B cell (primary cell): ENCODE measurements at regions not wholly inside any gene's neighbourhood (a gene's known extent, or its start where the extent isn't known, plus 50 kb on each side); places are given as distances from the start of the nearest gene placed in this dataset.

Source experiments
- ATAC-seq: fragments of 200-7000 bp; cut with Tn5 transposase; one replicate; pipeline ENCODE4 v1.10.0; 2021; ENCODE audit warnings: low read depth, mild to moderate bottlenecking, moderate number of reproducible peaks, moderate library complexity
- CTCF ChIA-PET: fragments of 350-600 bp; sonication (Branson Sonifier 250); formaldehyde crosslinking; loops from one replicate; lab custom pipeline; 2021; ENCODE audit warnings: antibody characterized with exemption, inconsistent platforms; lab: Charles Lee
- POLR2A ChIA-PET: fragments of 350-600 bp; sonication (Branson Sonifier 250); formaldehyde crosslinking; loops from one replicate; lab custom pipeline; 2021; ENCODE audit warnings: antibody characterized with exemption; lab: Charles Lee
- DNase-seq: peaks from one replicate; pipeline ENCODE4 v3.0.0; 2013
- H2AFZ ChIP-seq: 2 replicates; pipeline ENCODE4 v1.6.1; 2012; ENCODE audit warnings: mild to moderate bottlenecking, low read depth, low read length; ENCODE audit not compliant: insufficient read depth, poor library complexity, severe bottlenecking
- H3K27ac ChIP-seq, 2 donors: 1 replicate in 1 of 2; 2 replicates in 1 of 2; pipeline ENCODE4 v1.5.1; 2012 to 2013; ENCODE audit warnings: low read length in 2 of 2, mild to moderate bottlenecking in 2 of 2, moderate library complexity in 1 of 2
- H3K27me3 ChIP-seq, 4 experiments: fragments of 200-600 bp in 1 of 4; sonication (generic) in 1 of 4; replicated peaks in 1 of 4; 1 replicate in 2 of 4; 2 replicates in 2 of 4; pipeline versions ENCODE4 v1.6.1 to v1.7.0; 2013 to 2016; ENCODE audit warnings: low read length in 3 of 4, mild to moderate bottlenecking in 2 of 4, mixed read lengths in 1 of 4, moderate library complexity in 1 of 4; ENCODE audit not compliant: insufficient read depth in 4 of 4, control insufficient read depth in 3 of 4; ENCODE audit errors: control extremely low read depth in 1 of 4
- H3K36me3 ChIP-seq, 2 experiments: replicated peaks in 1 of 2; 1 replicate in 1 of 2; 2 replicates in 1 of 2; pipeline versions ENCODE4 v1.6.1 to v1.7.1; 2013; ENCODE audit warnings: low read length in 1 of 2; ENCODE audit not compliant: insufficient read depth in 2 of 2, control insufficient read depth in 1 of 2; ENCODE audit errors: control extremely low read depth in 1 of 2, extremely low read depth in 1 of 2
- H3K4me1 ChIP-seq, 2 donors: fragments of 200-600 bp in 1 of 2; sonication (generic) in 1 of 2; 1 replicate in 1 of 2; 2 replicates in 1 of 2; pipeline versions ENCODE4 v1.5.1 to v1.6.1; 2013 to 2017; ENCODE audit warnings: low read length in 2 of 2; ENCODE audit not compliant: control insufficient read depth in 2 of 2, insufficient read depth in 2 of 2
- H3K4me2 ChIP-seq: replicated peaks from 2 replicates; pipeline ENCODE3; 2012; ENCODE audit warnings: mild to moderate bottlenecking, low read depth, low read length; ENCODE audit not compliant: poor library complexity, severe bottlenecking
- H3K4me3 ChIP-seq, 5 experiments: fragments of 200-600 bp in 1 of 5; sonication (generic) in 1 of 5; 1 replicate in 3 of 5; 2 replicates in 2 of 5; pipeline versions ENCODE4 v1.5.1 to v1.7.0; 2011 to 2016; ENCODE audit warnings: low read length in 4 of 5, mild to moderate bottlenecking in 4 of 5, low read depth in 2 of 5, control low read depth in 1 of 5, moderate library complexity in 1 of 5; ENCODE audit not compliant: insufficient read depth in 1 of 5; ENCODE audit errors: control extremely low read depth in 1 of 5, extremely low read depth in 1 of 5
- H3K79me2 ChIP-seq: fragments of 200-600 bp; sonication (generic); one replicate; pipeline ENCODE4 v1.6.0; 2016; ENCODE audit warnings: low read length; ENCODE audit not compliant: control insufficient read depth, insufficient read depth
- H3K9ac ChIP-seq: fragments of 200-600 bp; sonication (generic); 2 replicates; pipeline ENCODE4 v1.6.1; 2017; ENCODE audit warnings: mild to moderate bottlenecking, low read length, moderate library complexity
- H3K9me3 ChIP-seq, 3 donors: one replicate each; pipeline versions ENCODE4 v1.6.1 to v1.7.1; 2013; ENCODE audit warnings: low read length in 2 of 3; ENCODE audit not compliant: control insufficient read depth in 2 of 3, insufficient read depth in 1 of 3; ENCODE audit errors: control extremely low read depth in 1 of 3
- H4K20me1 ChIP-seq: 2 replicates; pipeline ENCODE4 v1.6.0; 2012; ENCODE audit warnings: mild to moderate bottlenecking, low read length; ENCODE audit not compliant: insufficient read depth, control insufficient read depth, poor library complexity, severe bottlenecking
- H3K27ac Mint-ChIP-seq: one replicate; pipeline ENCODE4 v1.8.0; 2021; ENCODE audit warnings: mixed read lengths
- H3K27me3 Mint-ChIP-seq: one replicate; pipeline ENCODE4 v1.8.0; 2021; ENCODE audit warnings: mixed read lengths
- H3K4me1 Mint-ChIP-seq: one replicate; pipeline ENCODE4 v1.8.0; 2021; ENCODE audit warnings: mixed read lengths
- H3K4me3 Mint-ChIP-seq: one replicate; pipeline ENCODE4 v1.8.0; 2021; ENCODE audit warnings: mixed read lengths
- H3K9me3 Mint-ChIP-seq: one replicate; pipeline ENCODE4 v1.8.0; 2022; ENCODE audit warnings: mixed read lengths; ENCODE audit not compliant: insufficient read depth
- CTCF ChIP-seq: fragments of 200-600 bp; IDR thresholded peaks from one replicate; pipeline ENCODE4 v1.8.0; 2022; ENCODE audit warnings: antibody characterized with exemption, mild to moderate bottlenecking
- EZH2 ChIP-seq: IDR thresholded peaks from 2 replicates; pipeline ENCODE4 v1.6.1; 2012; ENCODE audit warnings: borderline replicate concordance, low read depth, mild to moderate bottlenecking, moderate library complexity, low read length; ENCODE audit not compliant: insufficient read depth, poor library complexity, severe bottlenecking
- WGBS: methylation state at CpG from one replicate; pipeline ENCODE4 v1.1.5; 2013; ENCODE audit warnings: missing lambda C conversion rate; ENCODE audit not compliant: insufficient coverage; 5-methylcytosine and 5-hydroxymethylcytosine counted together
- intact Hi-C: fragments of 100-400 bp; cut with micrococcal nuclease; formaldehyde crosslinking; loops from one replicate; pipeline ENCODE4 v1.10.0; 2022

- Mint-ChIP-seq H3K4me1 (no peaks in the 10 kb centered on the region), H3K4me3 (no peak overlapping the region), H3K27ac (no peak overlapping the region), H3K27me3 (peaks cover 36% of the 10 kb centered on the region), H3K9me3 (no peaks in the 10 kb centered on the region)
- no peak overlapping the region for H3K27ac ChIP-seq
- ATAC-seq: no peak
- H3K4me3 ChIP-seq: no peak overlapping the region
- peaks cover 0 to 7% (median 0%) of the 10 kb centered on the region in 3 donors for H3K9me3 ChIP-seq
- intact Hi-C loops: no loop called here
- TF ChIP-seq EZH2 (no peak), CTCF (no peak)
- no peak for DNase-seq
- H3K9ac ChIP-seq: no peak overlapping the region
- 89% methylated on average over 1 of the region's 2 CpGs for WGBS
- H3K27me3 ChIP-seq: peaks cover 0 to 12% (median 2%) of the 10 kb centered on the region in 4 experiments
- H3K79me2 ChIP-seq: no peaks in the 10 kb centered on the region
- H4K20me1 ChIP-seq: no peaks in the 10 kb centered on the region
- no peak overlapping the region for H3K4me2 ChIP-seq
- ChIA-PET CTCF (interaction anchor here (0.6 to 2.7 kb wide), 4 partner anchors 8 to 301 kb away, joined by 3 to 13 read pairs (median 4); no protein-coding TSS in a partner anchor), POLR2A (no interaction called here)
- H3K4me1 ChIP-seq: no peaks in the 10 kb centered on the region
- H2AFZ ChIP-seq: no peak overlapping the region
- H3K36me3 ChIP-seq: no peaks in the 10 kb centered on the region
Measured at GRCh38 chr3:57003676-57004075, 56.8 kb upstream of the SPATA12 start.

- Histone ChIP-seq H3K9me3 (peaks cover 0 to 7% (median 0%) of the 10 kb centered on the region in 3 donors), H3K27me3 (peaks cover 0 to 12% (median 2%) of the 10 kb centered on the region in 4 experiments), H4K20me1 (no peaks in the 10 kb centered on the region), H3K27ac (no peak overlapping the region), H3K36me3 (no peaks in the 10 kb centered on the region), H3K9ac (no peak overlapping the region), H2AFZ (no peak overlapping the region), H3K4me2 (no peak overlapping the region), H3K79me2 (no peaks in the 10 kb centered on the region), H3K4me3 (no peak overlapping the region), H3K4me1 (no peaks in the 10 kb centered on the region)
- DNase-seq (no peak), ATAC-seq (no peak)
- Mint-ChIP-seq H3K27ac (no peak overlapping the region), H3K4me3 (no peak overlapping the region), H3K4me1 (no peaks in the 10 kb centered on the region), H3K27me3 (peaks cover 28% of the 10 kb centered on the region), H3K9me3 (no peaks in the 10 kb centered on the region)
- POLR2A ChIA-PET: no interaction called here
- CTCF ChIA-PET: interaction anchor here (0.5 kb wide), 1 partner anchor 142 kb away, joined by 3 read pairs; no protein-coding TSS in a partner anchor
- intact Hi-C loops: no loop called here
- WGBS: 90% methylated on average over 3 of the region's 5 CpGs
- no peak for TF ChIP-seq CTCF
- TF ChIP-seq EZH2: no peak
Measured at GRCh38 chr3:57001356-57001755, 59.1 kb upstream of the SPATA12 start.
